ENCODE measurements at regions not wholly inside any gene's neighbourhood (a gene's known extent, or its start where the extent isn't known, plus 50 kb on each side); places are given as distances from the start of the nearest gene placed in this dataset.

DNA sequence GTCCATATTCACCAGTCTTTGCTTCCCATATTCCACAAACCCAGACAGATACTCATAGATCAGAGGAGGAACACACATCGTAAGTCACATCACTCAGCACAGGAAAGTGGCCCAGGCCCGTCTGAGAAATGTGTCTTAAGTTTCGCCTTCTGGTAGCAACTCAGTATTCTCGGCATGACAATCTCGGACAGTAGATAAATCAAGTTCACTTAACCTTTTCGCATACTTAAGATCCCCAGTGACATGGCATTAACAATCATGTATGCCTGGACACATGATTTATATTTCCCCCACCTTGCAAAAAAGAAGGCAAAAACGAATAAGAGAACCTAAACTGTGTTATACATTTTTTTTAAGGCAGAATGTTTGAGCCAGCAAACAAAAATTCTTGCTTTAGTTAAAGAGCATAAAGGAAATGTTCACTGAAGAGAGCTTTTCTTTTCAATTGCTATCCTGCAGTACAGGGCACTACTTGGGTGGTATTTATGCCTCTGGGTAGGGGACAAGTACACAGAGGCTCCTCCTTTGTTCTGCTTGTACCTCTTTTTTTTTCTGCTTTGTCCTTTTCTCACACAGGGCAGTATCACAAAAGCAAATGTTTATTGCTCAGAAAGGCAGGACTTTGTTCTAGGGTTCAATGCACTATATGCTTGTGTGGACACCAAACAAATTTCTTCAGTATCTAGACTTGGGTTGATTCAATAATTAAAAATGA is 360.6 kb downstream of the TDRD3 start:
- DNase-seq, result no peak

DNA sequence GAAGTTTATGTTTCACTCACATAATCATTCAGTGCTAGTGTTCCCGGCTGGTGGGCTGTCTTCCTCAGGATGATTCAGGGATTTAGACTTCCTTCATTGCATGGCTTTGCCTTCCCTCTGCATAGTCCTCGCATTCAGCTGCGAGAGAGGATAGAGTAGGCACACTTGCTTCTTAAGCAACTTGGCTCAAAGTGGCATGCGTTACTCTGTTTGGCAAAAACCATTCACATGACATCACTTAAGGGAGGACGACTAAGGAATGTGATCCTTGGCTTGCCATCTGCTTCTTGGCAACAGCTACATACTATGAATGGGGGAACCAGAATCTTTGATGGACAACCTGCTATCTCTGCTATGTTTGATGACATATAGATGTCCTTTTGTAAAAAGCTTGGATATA is 359.3 kb downstream of the TDRD3 start:
- no peak for DNase-seq

DNA sequence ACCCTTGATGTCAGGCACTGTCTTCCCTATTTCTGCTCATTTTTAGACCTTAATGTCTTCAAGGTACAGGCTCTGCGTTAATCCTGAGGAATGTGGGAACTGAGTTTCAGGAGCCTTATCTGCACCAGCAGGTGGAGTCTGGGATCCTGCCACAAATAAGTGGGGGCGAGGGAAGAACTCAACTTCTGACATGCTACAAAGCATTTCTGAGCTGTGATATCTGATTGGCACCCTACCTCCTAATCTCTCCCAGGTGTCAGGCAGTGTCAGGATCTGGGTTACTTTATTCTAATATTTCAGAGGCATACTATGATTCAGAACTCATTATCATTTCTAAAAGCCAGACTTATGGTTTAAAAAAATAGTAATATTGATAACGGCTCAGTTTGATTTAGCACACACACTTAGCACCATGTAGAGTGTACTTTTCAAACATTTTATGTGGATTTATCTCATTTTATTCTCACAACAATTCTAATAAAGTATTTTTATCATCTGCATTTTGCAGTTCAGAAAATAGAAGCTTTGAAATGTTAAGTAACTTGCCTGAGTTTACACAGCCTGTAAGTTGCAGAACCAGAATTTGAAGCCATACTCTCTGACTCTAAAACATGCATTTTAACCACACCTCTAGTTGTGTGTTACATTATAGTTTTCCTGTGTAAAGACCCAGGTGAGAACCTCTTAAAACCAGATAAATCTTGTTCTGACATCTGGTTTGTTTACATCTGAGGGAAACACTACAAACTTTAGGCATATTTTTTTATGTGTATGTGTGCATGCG is 358.6 kb downstream of the TDRD3 start:
- no peak for DNase-seq

DNA sequence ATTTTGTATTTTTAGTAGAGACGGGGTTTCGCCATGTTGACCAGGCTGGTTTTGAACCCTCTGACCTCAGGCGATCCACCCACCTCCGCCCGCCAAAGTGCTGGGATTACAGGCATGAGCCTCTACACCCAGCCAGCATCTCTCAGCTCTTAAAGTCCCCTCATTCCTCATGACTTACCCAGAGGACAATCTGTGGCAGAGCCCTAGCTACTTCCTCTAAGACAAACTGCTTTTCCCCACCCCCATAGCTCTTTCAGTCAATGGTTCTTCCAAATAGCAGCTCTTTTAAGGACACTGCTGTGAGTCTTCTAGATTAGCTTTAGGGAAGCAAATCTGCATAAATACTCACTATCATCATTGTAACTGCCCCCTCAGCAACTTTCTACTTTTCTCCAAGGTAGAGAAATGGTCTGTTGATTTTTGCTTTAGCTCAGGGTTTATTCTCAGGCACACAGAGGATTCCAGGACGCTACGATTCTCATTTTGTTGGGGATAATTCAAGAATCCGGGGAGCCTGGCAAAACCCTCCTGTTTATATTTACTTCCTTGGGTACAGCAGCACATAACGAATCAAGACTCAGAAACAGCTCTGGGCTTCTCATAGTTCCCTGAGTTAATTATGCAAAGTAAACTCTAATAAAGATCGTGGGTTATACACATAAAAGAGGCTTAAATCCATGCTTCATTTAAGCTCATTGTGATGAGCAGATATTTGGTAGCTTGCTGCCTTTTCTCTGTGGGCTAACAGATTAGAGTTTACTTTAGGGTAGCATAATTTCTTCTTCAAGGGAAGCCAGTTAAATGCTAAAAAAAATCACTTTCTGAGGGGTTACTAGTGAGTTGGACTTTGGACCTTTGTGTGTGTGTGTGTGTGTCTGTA is 357.4 kb downstream of the TDRD3 start:
- DNase-seq, result no peak

DNA sequence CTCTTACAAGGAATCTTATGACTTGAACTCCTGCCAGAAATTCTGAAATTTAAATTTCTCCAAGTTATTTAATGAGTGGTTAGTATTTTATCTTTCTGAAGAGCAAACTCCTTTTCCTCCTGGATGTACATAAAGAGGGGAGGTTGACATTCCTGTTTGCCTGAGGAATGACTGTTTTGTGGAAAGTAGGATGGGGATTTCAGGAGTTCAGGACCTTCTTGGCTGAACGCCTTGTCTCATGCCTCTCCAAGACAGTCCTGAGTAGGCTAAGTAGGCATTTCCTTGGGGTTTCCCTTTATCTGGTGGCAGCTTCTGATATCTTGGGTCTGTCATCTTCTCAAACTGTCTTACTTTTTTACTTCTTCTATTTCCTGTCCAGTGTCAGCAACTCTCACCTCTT is 356.6 kb downstream of the TDRD3 start:
- DNase-seq, result no peak

DNA sequence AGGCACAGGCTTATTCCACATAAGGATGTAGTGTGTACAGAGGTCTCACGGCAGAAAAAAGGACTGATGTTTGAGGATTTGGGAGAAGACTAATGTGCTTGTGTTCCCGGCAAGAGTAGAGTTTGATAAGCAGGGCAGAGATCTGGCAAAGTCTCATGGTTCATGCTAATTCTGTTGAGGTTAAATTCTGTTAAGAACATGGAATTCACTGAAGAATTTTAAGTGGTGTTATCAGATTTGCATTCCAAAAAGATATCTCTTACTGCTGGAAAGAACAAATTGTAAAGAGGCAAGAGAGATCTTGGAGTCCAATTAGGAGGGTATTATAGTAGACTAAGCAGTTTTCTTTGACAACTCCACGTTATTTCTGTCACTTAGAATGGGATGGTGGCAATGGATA is 348.3 kb downstream of the TDRD3 start:
- no peak for DNase-seq

DNA sequence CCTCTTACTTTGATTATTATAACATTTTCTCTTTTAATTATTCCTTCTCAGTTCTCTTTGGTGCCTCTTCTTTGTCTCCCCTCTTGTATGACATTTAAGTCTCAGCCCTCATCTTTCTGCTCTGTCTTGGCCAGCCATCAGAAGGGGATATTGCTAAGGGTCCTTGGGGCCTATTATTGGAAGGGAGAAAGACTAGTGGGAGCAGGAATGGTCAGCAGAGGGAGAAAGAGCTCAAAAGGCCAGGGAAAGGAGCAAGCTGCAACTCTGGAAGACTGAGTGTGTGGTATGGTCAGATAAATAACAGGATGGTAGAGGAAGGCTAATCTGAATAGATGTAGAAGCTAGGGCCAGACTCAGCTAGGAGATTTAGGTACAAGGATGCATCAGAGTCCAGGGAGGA is 336.9 kb downstream of the TDRD3 start:
- no peak for DNase-seq

DNA sequence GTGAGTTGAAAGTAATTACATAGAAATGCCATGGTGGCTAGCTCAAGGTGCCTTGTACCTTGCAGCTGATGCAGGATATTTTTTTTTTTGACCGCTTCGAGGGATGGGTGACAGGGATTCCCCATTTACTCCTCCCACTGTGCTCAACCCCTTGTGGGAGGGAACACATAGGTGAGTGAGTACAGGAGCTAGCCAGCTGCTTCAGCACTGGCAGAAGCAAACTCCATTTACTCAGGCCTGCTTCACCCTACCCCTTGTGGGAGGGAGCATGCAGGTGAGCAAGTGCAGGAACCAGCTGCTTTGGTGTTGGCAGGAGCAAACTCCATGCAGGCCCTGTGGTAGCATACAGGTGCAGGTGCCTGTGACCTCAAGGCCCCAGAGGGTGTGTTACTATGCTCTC is 330.1 kb downstream of the TDRD3 start:
- no peak for DNase-seq

DNA sequence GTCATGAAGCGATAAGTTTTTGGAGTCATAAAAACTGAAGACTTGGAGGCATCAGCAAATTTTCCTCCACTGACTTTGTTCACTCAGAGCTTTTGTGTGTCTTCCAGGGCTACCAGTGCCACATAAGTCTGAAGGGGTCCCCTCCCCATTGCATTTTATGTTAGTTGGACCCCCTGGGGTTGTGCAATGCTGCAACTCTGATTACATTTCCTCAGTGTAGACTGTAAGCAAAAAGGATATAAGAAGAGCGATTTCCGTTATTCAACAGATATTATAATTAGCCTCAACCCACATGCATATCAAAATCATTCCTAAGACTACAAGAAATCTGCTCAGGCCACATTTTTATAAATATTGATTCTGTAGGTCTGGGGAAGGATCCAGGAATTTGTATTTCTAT is 324.0 kb downstream of the TDRD3 start:
- DNase-seq, result no peak

DNA sequence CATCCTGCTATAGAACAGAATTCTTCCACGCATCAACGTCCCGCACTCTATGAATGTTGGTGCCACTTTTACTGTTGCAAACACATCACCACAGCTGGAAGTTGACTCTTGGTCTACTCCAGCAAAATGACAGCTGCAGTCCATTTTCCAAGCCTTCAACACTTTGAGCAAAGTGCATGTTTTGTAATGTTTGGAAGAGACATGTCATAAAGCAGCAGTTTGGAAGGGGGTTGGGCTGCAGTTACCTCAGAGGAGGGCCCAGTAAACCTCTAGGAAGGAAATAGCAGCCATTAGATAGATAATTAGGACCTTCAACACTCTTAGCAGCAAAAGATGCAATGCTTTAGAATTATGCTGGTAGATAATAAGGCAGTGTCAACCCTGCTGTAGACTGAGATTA is 323.6 kb downstream of the TDRD3 start:
- no peak for DNase-seq

DNA sequence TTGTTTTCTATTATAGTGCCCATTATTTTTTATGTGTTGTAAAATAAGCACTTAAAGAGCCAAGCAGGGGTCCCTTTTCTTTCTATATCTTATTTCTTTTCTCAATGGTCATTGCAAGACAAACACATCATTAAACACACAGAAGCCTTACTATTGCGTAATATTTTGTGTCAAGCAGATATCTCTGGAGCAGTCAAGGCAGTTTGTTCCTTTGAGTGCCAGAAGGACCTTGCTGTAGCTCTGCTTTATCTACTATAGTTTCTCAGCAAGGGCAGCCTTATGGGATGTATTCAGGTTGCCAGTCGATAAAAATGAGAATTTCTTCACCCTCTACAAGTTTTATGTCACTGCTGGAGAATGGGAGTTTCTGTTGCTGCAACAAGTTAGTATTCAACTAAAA is 319.3 kb downstream of the TDRD3 start:
- DNase-seq, result no peak

DNA sequence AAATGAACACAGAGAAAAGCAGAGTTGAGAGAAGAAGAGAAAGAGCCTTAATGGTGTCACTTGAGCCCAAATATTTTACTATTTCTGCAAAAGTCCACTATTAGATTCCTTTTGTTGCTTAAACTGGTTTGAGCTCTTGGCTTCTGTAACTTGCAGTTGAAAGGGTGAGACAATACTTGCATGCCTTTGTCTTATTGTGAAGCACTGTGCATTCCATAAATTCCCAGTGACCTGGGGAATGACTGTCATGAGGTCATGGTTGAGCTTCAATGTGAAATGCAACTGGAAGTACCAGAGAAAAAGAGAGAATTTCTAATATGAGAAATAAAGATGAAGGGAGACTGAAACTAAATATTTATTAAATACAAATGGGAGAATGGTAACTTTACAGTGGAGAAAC is 310.9 kb downstream of the TDRD3 start:
- DNase-seq, result no peak

DNA sequence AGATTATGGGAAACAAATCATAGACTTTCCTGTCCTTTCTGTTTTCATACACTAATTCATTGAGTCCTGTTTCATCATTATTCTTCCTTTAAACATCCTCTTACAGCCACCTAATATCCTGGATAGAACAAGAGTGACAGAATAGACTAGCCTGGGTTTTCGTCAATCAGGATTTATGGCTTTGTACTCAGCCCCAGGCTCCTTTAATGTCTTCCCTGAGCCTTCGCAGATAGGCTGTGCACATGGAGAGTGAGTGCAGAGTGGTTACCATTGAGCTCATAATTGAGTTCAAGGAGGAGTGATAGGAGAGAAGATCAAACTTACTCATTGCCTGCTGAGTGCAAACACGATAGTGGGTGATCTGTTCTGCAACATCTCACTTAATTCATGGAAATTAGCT is 304.9 kb downstream of the TDRD3 start:
- DNase-seq, result no peak

DNA sequence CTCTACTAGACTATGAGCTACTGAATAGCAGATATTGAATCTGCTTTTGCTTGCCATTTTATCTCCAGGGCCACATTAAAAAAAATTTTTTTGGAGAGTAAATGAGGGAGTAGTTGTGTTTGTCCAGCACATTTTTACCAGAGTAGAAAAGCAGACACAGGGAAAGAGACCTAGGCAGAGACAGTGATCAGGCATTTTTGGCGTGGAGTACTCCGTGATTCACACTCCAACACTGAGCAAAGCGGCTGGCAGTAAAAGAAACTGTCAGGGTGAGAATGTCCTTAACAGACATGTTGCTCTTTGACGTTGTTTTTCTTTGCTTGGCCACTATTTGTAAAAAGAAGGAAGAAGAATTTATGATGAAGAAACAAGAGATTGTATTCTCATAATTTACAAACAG is 304.0 kb downstream of the TDRD3 start:
- DNase-seq, result no peak

DNA sequence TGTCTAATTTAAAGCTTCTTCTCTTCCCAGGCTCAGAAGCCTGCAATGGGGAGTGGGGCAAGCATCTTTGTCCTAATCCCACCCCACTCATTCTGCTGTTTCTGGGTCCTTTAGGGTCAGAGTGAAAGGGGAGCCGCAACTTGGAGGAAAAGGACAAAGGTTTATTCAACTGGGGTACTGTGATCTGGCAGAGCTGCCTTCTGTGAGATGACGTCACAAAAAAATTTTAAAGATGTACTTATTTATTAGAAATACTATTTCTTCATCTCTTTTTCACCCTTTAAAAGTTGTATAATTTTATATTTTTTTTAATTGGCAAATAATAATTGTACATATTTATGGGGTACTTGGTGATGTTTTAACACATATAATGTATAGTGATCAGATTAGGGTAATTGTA is 302.6 kb downstream of the TDRD3 start:
- no peak for DNase-seq

DNA sequence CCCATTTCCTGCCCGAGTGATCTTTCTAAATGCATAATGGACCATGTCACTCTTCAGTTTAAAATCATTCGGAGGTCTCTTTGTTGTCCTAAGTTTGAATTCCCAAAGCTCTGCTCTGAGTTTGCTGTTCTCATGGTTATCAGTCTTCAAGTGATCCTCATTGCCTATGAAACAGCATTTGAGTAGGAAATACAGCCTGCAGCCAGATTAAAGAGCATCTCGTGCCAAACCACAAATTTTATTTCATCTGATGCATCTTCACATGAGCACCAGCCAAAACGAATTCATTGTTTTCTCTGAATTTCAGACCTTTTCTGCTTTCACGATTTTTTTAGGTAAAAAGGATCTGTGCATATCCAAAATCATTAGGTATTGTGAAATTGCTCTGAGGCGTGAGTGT is 299.6 kb downstream of the TDRD3 start:
- DNase-seq, result no peak

DNA sequence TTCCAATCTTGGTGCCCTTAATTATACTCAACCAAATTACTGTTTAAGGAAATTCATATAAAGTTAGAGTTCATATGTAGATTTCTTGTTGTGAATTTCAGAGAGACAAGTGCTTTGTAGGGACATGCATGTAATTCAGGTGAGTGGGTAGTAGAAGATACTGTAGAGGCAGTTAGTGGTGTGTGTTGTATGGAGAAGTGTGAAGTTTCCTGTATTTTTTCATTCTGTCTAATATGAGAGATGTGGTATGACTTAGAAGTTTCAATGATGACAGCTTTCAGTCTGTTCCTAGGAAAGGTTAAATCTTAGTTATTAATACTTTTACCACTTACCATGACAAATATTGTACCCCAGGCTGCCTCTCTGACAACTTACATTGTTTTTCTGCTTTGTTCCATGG is 294.2 kb downstream of the TDRD3 start:
- DNase-seq, result no peak

DNA sequence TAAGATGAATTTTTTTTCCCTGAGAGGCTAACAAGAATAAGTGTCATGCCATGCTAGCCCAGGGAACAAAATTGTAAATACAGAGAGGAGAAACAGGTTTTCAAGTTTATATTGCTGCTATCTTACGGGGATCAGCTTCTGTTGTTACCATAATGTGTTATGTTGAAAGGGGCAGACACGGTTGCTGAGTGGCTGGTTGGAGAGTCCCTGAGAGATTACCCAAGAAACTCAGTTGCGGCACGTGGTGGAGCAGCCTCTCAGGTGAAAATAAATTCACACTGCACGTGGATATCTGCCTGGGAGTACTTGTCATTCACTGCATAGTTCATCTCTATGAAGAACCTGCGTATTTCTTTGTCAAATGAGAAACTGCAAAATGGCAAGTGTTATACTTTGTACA is 293.6 kb downstream of the TDRD3 start:
- no peak for DNase-seq

DNA sequence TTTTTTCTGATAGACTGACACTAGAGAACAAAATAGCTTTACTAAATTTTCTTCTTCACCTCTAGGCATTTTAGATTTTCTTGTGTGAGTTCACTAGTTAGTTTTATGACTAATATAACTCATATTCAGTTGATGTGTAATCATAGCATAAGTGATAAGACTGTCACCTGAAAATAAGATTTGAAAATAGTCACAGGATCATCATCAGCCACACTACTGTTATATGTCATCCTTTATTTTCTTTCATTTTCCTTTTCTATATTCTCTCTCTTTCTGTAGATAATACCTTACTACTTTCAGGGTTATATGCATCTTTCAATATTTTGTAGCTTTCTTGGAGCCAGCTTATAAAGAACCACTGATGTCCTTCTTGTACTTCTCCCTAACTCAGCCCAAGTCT is 292.6 kb downstream of the TDRD3 start:
- no peak for DNase-seq

DNA sequence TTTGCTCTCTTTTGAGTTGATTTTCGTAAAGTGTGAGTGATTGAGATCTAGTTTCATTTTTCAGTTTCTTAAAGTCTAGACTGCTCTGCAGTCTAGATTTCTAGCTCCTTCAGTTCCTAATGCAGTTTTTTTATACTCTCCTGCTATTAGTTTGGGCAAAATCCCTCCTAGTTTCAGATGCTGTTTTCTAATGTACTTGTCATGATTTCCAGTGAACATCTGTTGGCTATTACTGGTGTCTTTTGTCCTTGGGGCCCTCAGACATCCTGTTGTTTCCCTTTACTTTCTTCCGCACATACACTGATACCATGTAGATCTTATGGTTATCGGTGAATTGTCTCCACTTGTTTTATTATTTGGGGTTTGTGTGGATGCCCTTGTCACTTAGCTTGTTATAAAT is 292.1 kb downstream of the TDRD3 start:
- DNase-seq, result no peak

DNA sequence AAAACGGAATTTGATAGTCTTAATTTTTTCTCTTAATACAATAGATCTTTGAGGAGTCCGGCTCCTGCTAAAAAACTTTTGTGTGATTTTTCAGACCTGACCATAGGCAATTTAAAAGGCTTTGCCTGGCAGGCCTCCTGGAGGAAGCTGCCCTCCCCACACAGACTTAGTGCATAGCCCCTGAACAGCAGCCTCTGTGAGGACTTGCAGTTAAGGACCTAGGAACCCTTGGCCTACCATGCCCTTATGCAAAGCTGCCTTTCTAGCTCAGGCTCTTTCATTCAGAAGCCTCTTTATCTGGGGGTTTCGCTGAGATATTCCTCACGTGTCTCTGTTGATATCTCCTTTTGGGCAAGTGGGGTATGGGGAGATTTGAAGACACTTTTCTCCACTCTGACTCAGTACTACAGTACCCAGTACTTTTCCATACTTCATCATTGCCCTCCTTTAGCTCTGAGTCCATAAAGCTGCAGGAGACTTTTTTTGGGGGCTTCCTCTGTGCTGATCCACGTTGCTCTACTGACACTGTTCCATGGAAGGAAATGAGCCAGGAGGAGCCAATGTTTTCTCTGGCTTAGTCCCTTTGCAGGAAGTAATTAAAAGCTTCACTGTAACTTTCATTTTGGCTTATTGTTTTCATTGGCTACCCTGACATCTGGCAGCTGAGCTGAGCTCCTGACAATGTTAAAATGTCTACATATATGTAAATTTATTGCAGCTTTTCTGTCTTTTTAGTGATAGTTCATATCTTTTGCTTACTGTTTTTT is 283.1 kb downstream of the TDRD3 start:
- DNase-seq, result no peak

DNA sequence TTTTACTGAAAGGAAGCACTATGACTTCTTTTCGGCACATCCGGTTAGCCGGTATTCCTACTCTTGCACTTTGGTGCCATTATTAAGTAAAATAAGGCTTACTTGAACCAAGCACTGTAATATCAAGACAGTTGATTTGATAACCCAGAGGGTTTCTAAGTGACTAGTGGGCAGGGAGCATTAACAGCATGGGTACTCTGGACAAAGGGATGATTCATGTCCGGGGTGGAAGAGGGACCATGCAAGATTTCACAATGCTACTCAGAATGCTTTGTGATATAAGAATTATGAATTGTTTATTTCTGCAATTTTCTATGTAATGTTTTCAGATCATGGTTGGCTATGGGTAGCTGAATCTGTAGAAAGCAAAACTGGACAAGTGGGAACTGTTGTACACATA is 282.1 kb downstream of the TDRD3 start:
- no peak for DNase-seq

DNA sequence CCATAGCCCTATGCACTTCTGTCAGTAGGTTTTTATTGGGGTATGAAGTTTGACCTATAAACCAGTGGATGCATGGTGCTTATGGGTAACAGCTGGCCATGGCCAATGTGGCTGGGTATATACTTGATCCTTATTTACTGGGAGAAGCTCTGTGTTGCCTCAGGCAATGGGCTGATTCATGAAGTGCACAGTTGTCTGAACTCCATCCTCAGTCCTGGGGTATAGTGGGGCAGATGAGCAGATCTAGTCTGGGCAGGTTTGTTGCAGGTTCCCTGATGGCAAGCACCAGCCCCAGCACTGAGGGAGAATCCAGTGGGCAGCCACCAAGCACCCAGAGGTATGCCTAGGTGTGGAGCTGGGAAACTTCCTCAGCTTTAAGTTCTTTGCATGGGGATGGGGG is 274.4 kb downstream of the TDRD3 start:
- DNase-seq, result no peak
